IPS DF 6.9 (cell line): ENCODE measurements at regions not wholly inside any gene's neighbourhood (a gene's known extent, or its start where the extent isn't known, plus 50 kb on each side); places are given as distances from the start of the nearest gene placed in this dataset.
"Not testable (repeated sequence)": the region's sequence is repeated elsewhere in the genome, so short reads cannot be mapped to it uniquely, and the experiment has no call there.

Source experiments
- DNase-seq: peaks from one replicate; pipeline ENCODE4 v3.0.0-alpha.2; 2013; ENCODE audit warnings: low read depth, low spot score
- H3K27ac ChIP-seq: one replicate; pipeline ENCODE4 v1.5.1; 2013; ENCODE audit warnings: low read length, control low read depth
- H3K27me3 ChIP-seq: 2 replicates; pipeline ENCODE4 v1.6.1; 2013; ENCODE audit warnings: mild to moderate bottlenecking, low read length; ENCODE audit not compliant: control insufficient read depth, insufficient read depth
- H3K36me3 ChIP-seq: 2 replicates; pipeline ENCODE4 v1.6.1; 2013; ENCODE audit warnings: low read length; ENCODE audit not compliant: control insufficient read depth, insufficient read depth
- H3K4me1 ChIP-seq: 2 replicates; pipeline ENCODE4 v1.6.1; 2013; ENCODE audit warnings: low read length; ENCODE audit not compliant: control insufficient read depth, insufficient read depth
- H3K4me3 ChIP-seq: 2 replicates; pipeline ENCODE4 v1.5.1; 2013; ENCODE audit warnings: mild to moderate bottlenecking, low read length
- H3K9me3 ChIP-seq: 2 replicates; pipeline ENCODE4 v1.6.1; 2013; ENCODE audit warnings: low read length, inconsistent platforms; ENCODE audit not compliant: control insufficient read depth, insufficient read depth
- WGBS: extraction: QIAGEN DNeasy Blood & Tissue Kit; methylation state at CpG from one replicate; pipeline ENCODE4 v1.1.7; 2013; ENCODE audit warnings: mixed read lengths, missing lambda C conversion rate; ENCODE audit not compliant: insufficient read length, insufficient coverage; 5-methylcytosine and 5-hydroxymethylcytosine counted together

- no peaks in the 10 kb centered on the region for H3K36me3 ChIP-seq
- DNase-seq: no peak
- H3K9me3 ChIP-seq: no peaks in the 10 kb centered on the region
- H3K4me3 ChIP-seq: no peak overlapping the region
- H3K4me1 ChIP-seq: no peaks in the 10 kb centered on the region
- H3K27ac ChIP-seq: no peak overlapping the region
- H3K27me3 ChIP-seq: no peaks in the 10 kb centered on the region
- WGBS: no CpG with 5 or more reads among the region's 1 CpG
Measured at GRCh38 chr1:113297749-113298148, 92.6 kb upstream of the MAGI3 start.

GRCh38 chr1:113298941-113299340, 91.4 kb upstream of the MAGI3 start:
- no CpG with 5 or more reads among the region's 3 CpGs for WGBS
- no peaks in the 10 kb centered on the region for H3K4me1 ChIP-seq
- no peaks in the 10 kb centered on the region for H3K36me3 ChIP-seq
- no peaks in the 10 kb centered on the region for H3K27me3 ChIP-seq
- no peaks in the 10 kb centered on the region for H3K9me3 ChIP-seq
- no peak overlapping the region for H3K4me3 ChIP-seq
- DNase-seq: no peak
- no peak overlapping the region for H3K27ac ChIP-seq

GRCh38 chr1:113302636-113303035, 87.7 kb upstream of the MAGI3 start:
- no peak overlapping the region for H3K27ac ChIP-seq
- no peaks in the 10 kb centered on the region for H3K27me3 ChIP-seq
- no peaks in the 10 kb centered on the region for H3K9me3 ChIP-seq
- no peak for DNase-seq
- H3K4me1 ChIP-seq: no peaks in the 10 kb centered on the region
- no peak overlapping the region for H3K4me3 ChIP-seq
- no peaks in the 10 kb centered on the region for H3K36me3 ChIP-seq
- WGBS: no CpG with 5 or more reads among the region's 2 CpGs

DNA sequence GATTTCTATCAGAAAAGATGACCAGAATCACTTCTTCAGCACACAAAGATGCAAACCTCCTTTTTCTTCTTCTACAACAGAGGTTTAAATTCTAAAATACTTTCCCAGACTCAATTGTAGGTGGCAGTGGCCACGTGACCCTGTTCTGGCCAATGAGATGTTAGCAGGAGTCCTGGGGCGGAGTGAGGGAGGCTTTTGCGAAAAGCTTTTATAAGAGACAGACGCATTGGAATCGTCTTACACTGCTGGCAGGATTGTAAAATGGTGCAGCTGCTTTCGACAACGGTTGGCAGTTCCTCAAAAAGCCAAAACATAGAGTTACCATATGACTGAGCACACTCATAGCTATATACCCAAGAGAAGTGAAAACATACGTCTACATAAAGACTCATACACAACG, 87.0 kb upstream of the MAGI3 start:
- Histone ChIP-seq H3K27me3 (no peaks in the 10 kb centered on the region), H3K36me3 (no peaks in the 10 kb centered on the region), H3K4me3 (no peak overlapping the region), H3K4me1 (no peaks in the 10 kb centered on the region), H3K9me3 (no peaks in the 10 kb centered on the region), H3K27ac (no peak overlapping the region)
- no peak for DNase-seq
- WGBS: no CpG with 5 or more reads among the region's 9 CpGs

GRCh38 chr1:113305029-113305428, 85.3 kb upstream of the MAGI3 start:
- DNase-seq, H3K4me3 ChIP-seq, H3K27ac ChIP-seq, H3K4me1 ChIP-seq, H3K36me3 ChIP-seq, H3K27me3 ChIP-seq, H3K9me3 ChIP-seq: not testable (repeated sequence)
- no CpG with 5 or more reads among the region's 4 CpGs for WGBS

DNA sequence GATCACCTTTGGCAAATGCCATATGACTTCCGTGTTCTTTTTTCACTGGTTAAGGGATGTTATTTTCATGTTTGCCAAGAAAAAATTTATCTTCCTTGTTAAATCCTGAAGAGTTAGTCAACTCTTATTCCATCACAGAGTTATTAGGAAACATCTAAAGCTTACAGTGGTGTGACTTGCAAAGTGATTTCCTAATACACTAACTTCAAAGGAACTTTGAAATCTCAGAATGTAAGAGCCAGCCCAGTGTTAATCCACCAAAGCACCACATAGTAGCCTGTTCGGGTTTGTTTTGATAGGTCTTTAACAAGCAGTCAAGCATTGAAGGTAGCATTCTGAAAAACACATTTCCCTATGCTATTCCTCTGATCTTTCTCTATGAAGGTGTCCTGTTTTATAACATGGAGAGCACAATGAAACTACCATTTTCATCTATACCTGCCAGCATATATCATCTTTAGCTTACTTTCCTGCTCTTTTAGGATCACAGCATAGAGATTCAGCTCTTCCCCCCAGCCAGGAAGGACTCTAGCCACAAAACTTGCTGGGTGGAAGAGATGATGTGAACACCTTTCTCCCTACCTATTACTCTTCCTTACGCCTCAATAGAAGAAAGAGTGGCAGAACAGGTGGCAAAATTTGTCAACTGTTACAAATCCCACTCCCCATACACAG, 82.4 kb upstream of the MAGI3 start:
- no peak overlapping the region for H3K4me3 ChIP-seq
- WGBS: no CpG with 5 or more reads among the region's 3 CpGs
- H3K27me3 ChIP-seq: no peaks in the 10 kb centered on the region
- no peaks in the 10 kb centered on the region for H3K4me1 ChIP-seq
- no peak overlapping the region for H3K27ac ChIP-seq
- DNase-seq: no peak
- H3K36me3 ChIP-seq: no peaks in the 10 kb centered on the region
- no peaks in the 10 kb centered on the region for H3K9me3 ChIP-seq

GRCh38 chr1:113312651-113313050, 77.7 kb upstream of the MAGI3 start:
- no CpG with 5 or more reads among the region's 1 CpG for WGBS
- H3K27ac ChIP-seq, H3K36me3 ChIP-seq, H3K4me1 ChIP-seq, H3K4me3 ChIP-seq, H3K27me3 ChIP-seq, H3K9me3 ChIP-seq, DNase-seq: not testable (repeated sequence)

GRCh38 chr1:113314600-113314999, 75.7 kb upstream of the MAGI3 start:
- WGBS: no CpG with 5 or more reads among the region's 3 CpGs

GRCh38 chr1:113320272-113320671, 70.0 kb upstream of the MAGI3 start:
- H3K27ac ChIP-seq: no peak overlapping the region

More at GRCh38 chr1:113314600-113314999, 75.7 kb upstream of the MAGI3 start:
- Histone ChIP-seq H3K36me3 (no peaks in the 10 kb centered on the region), H3K27me3 (no peaks in the 10 kb centered on the region), H3K4me3 (no peak overlapping the region), H3K27ac (no peak overlapping the region), H3K9me3 (no peaks in the 10 kb centered on the region), H3K4me1 (no peaks in the 10 kb centered on the region)
- DNase-seq: no peak

GRCh38 chr1:113320972-113321680, 69.2 kb upstream of the MAGI3 start:
- WGBS: no CpG with 5 or more reads among the region's 3 CpGs
- Histone ChIP-seq H3K27me3 (no peaks in the 10 kb centered on the region), H3K9me3 (no peaks in the 10 kb centered on the region), H3K4me1 (no peaks in the 10 kb centered on the region), H3K4me3 (no peak overlapping the region), H3K27ac (no peak overlapping the region), H3K36me3 (no peaks in the 10 kb centered on the region)
- DNase-seq: no peak

More at GRCh38 chr1:113320272-113320671, 70.0 kb upstream of the MAGI3 start:
- Histone ChIP-seq H3K4me3 (no peak overlapping the region), H3K9me3 (no peaks in the 10 kb centered on the region), H3K36me3 (no peaks in the 10 kb centered on the region), H3K4me1 (no peaks in the 10 kb centered on the region), H3K27me3 (no peaks in the 10 kb centered on the region)
- no peak for DNase-seq
